22Rv1 (cell line): ENCODE measurements at regions not wholly inside any gene's neighbourhood (a gene's known extent, or its start where the extent isn't known, plus 50 kb on each side); places are given as distances from the start of the nearest gene placed in this dataset.

Source experiments
- ZFX ChIP-seq: fragments of 450-650 bp; IDR thresholded peaks from 2 replicates; pipeline ENCODE4 v1.6.1; 2017; ENCODE audit warnings: antibody characterized with exemption, borderline replicate concordance
- TF ChIP-seq, protein P1 (sequence below): fragments of 450-650 bp; IDR thresholded peaks from 2 replicates; pipeline ENCODE4 v1.5.1; 2017; ENCODE audit warnings: mild to moderate bottlenecking

DNA sequence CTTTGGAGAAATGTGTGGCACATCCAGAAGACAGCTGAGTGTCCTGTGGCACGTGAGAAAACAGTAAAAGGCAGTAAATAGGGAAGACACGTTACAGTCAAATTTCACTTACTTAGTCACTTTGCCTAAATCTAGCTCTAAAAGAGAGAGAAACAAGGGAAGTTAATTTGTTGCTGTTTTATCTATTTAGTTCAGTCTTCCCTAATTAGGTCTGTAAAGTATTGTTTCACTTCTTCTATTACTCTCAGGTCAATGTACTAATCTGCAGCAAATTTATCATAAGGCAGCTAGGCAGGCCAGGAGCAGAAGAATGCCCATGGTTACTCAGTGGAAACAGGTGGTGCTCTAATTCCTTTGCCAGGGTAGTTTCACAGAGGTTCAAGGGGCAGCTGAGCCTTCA lies 124.3 kb upstream of the CNR1 start:
- TF ChIP-seq, protein P1, sequence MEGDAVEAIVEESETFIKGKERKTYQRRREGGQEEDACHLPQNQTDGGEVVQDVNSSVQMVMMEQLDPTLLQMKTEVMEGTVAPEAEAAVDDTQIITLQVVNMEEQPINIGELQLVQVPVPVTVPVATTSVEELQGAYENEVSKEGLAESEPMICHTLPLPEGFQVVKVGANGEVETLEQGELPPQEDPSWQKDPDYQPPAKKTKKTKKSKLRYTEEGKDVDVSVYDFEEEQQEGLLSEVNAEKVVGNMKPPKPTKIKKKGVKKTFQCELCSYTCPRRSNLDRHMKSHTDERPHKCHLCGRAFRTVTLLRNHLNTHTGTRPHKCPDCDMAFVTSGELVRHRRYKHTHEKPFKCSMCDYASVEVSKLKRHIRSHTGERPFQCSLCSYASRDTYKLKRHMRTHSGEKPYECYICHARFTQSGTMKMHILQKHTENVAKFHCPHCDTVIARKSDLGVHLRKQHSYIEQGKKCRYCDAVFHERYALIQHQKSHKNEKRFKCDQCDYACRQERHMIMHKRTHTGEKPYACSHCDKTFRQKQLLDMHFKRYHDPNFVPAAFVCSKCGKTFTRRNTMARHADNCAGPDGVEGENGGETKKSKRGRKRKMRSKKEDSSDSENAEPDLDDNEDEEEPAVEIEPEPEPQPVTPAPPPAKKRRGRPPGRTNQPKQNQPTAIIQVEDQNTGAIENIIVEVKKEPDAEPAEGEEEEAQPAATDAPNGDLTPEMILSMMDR: no peak
- TF ChIP-seq ZFX: no peak
